ENCODE measurements at regions not wholly inside any gene's neighbourhood (a gene's known extent, or its start where the extent isn't known, plus 50 kb on each side); places are given as distances from the start of the nearest gene placed in this dataset.

- TF ChIP-seq POLR2A (IDR thresholded peaks at IDR 0.05) = no peak
- no peak for TF ChIP-seq POLR2AphosphoS5 (IDR thresholded peaks at IDR 0.05; ENCODE audit: insufficient read depth in 1 of 2, low read depth in 1 of 2)
- TF ChIP-seq, protein P1, sequence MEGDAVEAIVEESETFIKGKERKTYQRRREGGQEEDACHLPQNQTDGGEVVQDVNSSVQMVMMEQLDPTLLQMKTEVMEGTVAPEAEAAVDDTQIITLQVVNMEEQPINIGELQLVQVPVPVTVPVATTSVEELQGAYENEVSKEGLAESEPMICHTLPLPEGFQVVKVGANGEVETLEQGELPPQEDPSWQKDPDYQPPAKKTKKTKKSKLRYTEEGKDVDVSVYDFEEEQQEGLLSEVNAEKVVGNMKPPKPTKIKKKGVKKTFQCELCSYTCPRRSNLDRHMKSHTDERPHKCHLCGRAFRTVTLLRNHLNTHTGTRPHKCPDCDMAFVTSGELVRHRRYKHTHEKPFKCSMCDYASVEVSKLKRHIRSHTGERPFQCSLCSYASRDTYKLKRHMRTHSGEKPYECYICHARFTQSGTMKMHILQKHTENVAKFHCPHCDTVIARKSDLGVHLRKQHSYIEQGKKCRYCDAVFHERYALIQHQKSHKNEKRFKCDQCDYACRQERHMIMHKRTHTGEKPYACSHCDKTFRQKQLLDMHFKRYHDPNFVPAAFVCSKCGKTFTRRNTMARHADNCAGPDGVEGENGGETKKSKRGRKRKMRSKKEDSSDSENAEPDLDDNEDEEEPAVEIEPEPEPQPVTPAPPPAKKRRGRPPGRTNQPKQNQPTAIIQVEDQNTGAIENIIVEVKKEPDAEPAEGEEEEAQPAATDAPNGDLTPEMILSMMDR (IDR thresholded peaks at IDR 0.05) = no peak
- H3K27ac ChIP-seq = no peak overlapping the region
- H3K27me3 ChIP-seq = no peaks in the 10 kb centered on the region
- no peaks in the 10 kb centered on the region for H3K36me3 ChIP-seq
- H3K4me3 ChIP-seq = no peak overlapping the region
- intact Hi-C loops (cut with DNase I) = no loop called here
- no peak for DNase-seq (ENCODE audit: extremely low spot score in 2 of 2)
- H3K9me3 ChIP-seq = no peaks in the 10 kb centered on the region
- H3K4me1 ChIP-seq = no peaks in the 10 kb centered on the region
Measured at GRCh38 chr17:15129986-15130385, 135.1 kb downstream of the PMP22 start.

- intact Hi-C loops (cut with DNase I) = no loop called here
- DNase-seq (ENCODE audit: extremely low spot score in 2 of 2) = no peak
- no peaks in the 10 kb centered on the region for H3K36me3 ChIP-seq
- H3K4me3 ChIP-seq = no peak overlapping the region
- H3K27me3 ChIP-seq = no peaks in the 10 kb centered on the region
- no peak overlapping the region for H3K27ac ChIP-seq
- TF ChIP-seq POLR2AphosphoS5 (IDR thresholded peaks at IDR 0.05; ENCODE audit: insufficient read depth in 1 of 2, low read depth in 1 of 2) = no peak
- no peak for TF ChIP-seq POLR2A (IDR thresholded peaks at IDR 0.05)
- TF ChIP-seq, protein P1 (IDR thresholded peaks at IDR 0.05) = no peak
- no peaks in the 10 kb centered on the region for H3K4me1 ChIP-seq
- no peaks in the 10 kb centered on the region for H3K9me3 ChIP-seq
Measured at GRCh38 chr17:15124746-15125145, 140.4 kb downstream of the PMP22 start.

- TF ChIP-seq POLR2A (IDR thresholded peaks at IDR 0.05) (no peak), POLR2AphosphoS5 (IDR thresholded peaks at IDR 0.05; ENCODE audit: insufficient read depth in 1 of 2, low read depth in 1 of 2) (no peak)
- TF ChIP-seq, protein P1 (IDR thresholded peaks at IDR 0.05) = no peak
- no peaks in the 10 kb centered on the region for H3K36me3 ChIP-seq
- intact Hi-C loops (cut with DNase I) = no loop called here
- DNase-seq (ENCODE audit: extremely low spot score in 2 of 2) = no peak
- no peaks in the 10 kb centered on the region for H3K9me3 ChIP-seq
- no peak overlapping the region for H3K27ac ChIP-seq
- H3K27me3 ChIP-seq = no peaks in the 10 kb centered on the region
- no peak overlapping the region for H3K4me3 ChIP-seq
- no peaks in the 10 kb centered on the region for H3K4me1 ChIP-seq
Measured at GRCh38 chr17:15124264-15124595, 140.9 kb downstream of the PMP22 start.

GRCh38 chr17:15123593-15124263 is 141.4 kb downstream of the PMP22 start:
- Histone ChIP-seq H3K4me1 (no peaks in the 10 kb centered on the region), H3K9me3 (no peaks in the 10 kb centered on the region), H3K27me3 (no peaks in the 10 kb centered on the region), H3K4me3 (no peak overlapping the region), H3K36me3 (no peaks in the 10 kb centered on the region), H3K27ac (no peak overlapping the region)
- TF ChIP-seq POLR2A (IDR thresholded peaks at IDR 0.05) (no peak), POLR2AphosphoS5 (IDR thresholded peaks at IDR 0.05; ENCODE audit: insufficient read depth in 1 of 2, low read depth in 1 of 2) (no peak)
- TF ChIP-seq, protein P1 (IDR thresholded peaks at IDR 0.05) = no peak
- intact Hi-C loops (cut with DNase I) = no loop called here
- DNase-seq (ENCODE audit: extremely low spot score in 2 of 2) = no peak

DNA sequence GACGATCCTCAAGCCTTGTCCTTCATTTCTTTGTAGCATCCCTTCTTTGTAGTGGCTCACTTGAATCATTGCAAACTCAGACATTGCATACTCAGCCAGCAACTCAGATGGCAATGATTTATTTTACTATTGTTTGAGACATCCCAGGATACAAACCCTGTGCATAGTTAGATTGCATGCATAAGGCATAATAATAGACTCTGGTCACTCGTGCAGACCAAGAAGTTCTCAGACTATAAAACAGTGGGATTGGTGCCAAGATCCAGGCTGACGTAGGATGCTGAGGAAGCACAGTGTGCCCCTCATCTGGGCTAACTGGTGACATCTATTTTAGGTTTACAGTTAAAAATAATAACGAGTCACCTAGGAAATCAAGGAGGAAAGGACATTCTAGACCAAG is 142.3 kb downstream of the PMP22 start:
- no peaks in the 10 kb centered on the region for H3K4me1 ChIP-seq
- H3K9me3 ChIP-seq = no peaks in the 10 kb centered on the region
- no peak overlapping the region for H3K4me3 ChIP-seq
- no peaks in the 10 kb centered on the region for H3K36me3 ChIP-seq
- intact Hi-C loops (cut with DNase I) = no loop called here
- TF ChIP-seq POLR2AphosphoS5 (IDR thresholded peaks at IDR 0.05; ENCODE audit: insufficient read depth in 1 of 2, low read depth in 1 of 2) (no peak), POLR2A (IDR thresholded peaks at IDR 0.05) (no peak)
- TF ChIP-seq, protein P1 (IDR thresholded peaks at IDR 0.05) = no peak
- H3K27me3 ChIP-seq = no peaks in the 10 kb centered on the region
- DNase-seq (ENCODE audit: extremely low spot score in 2 of 2) = no peak
- H3K27ac ChIP-seq = no peak overlapping the region
